Hindlimb muscle (tissue), 1 donor: ENCODE measurements at regions not wholly inside any gene's neighbourhood (a gene's known extent, or its start where the extent isn't known, plus 50 kb on each side); places are given as distances from the start of the nearest gene placed in this dataset.
"Not testable (repeated sequence)": the region's sequence is repeated elsewhere in the genome, so short reads cannot be mapped to it uniquely, and the experiment has no call there.

ENCODE experiments used
- DNase-seq: peaks from one replicate; pipeline ENCODE4 v3.0.0-alpha.2; 2013

GRCh38 chr20:19026901-19027644 lies 185.4 kb upstream of the SLC24A3 start:
- no peak for DNase-seq

GRCh38 chr20:19027971-19028370 lies 184.5 kb upstream of the SLC24A3 start:
- DNase-seq, result no peak

- no peak for DNase-seq
Measured at GRCh38 chr20:19041787-19042186, 170.7 kb upstream of the SLC24A3 start.

GRCh38 chr20:19045371-19045770 lies 167.1 kb upstream of the SLC24A3 start:
- DNase-seq, result no peak

DNA sequence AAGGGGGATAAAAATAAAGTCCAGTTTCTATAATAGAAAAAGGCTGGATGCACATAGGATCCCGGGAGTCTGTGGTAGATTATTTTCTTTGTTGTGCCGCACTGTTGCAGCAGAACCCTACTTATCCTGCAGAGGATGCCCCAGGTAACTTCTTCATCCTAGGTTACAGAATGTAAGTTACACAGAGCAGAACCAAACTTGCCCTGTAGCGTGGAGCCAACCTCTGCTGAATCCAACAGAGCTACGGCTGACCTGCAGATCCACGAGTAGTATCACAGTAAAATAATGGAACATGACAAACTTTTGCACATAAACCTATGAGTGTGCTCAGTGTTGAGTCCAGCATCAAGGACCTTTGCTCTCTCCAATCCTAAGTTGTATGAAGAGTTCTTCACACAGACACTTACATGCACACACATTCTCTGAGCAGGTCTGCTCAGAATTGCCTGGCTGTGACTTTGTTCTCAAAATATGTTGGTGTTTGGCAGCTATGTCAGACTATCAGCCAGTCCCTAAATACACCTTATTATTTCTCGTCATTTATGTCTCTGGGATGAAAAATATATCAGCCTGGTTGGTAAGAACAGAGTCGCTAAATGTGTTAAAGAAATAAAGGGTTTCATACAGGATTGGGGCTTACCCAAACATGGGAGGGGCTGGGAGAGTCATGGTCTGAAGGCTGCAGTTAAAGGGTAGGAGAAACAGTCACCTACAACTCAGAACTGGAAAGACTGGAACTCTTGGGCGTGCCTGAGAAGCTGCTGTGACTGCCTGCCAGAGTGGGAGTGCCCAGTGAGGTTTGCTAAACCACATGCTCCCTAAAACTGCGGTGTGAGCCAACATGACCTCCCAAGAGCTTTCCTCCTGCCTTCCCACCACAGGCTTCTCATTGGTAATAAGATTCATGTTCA lies 165.1 kb upstream of the SLC24A3 start:
- no peak for DNase-seq

DNA sequence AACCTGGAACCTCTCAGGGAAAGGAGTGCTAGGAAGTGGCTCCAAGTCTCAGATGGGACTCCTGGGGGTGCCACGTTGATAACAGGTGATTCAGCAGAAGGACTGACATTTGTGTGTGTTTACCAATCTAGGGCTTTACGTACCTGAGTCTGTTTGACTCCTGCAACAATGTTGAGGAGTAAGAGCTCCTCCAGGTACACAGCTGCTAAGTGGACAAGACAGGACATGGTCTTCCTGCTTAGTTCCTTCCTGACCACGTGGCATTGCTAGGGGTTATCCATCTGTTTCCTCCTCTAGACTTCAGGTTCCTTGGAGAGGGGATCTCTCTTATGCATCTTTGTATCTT lies 164.5 kb upstream of the SLC24A3 start:
- DNase-seq, result no peak

GRCh38 chr20:19048995-19049501 lies 163.4 kb upstream of the SLC24A3 start:
- DNase-seq, result no peak

DNA sequence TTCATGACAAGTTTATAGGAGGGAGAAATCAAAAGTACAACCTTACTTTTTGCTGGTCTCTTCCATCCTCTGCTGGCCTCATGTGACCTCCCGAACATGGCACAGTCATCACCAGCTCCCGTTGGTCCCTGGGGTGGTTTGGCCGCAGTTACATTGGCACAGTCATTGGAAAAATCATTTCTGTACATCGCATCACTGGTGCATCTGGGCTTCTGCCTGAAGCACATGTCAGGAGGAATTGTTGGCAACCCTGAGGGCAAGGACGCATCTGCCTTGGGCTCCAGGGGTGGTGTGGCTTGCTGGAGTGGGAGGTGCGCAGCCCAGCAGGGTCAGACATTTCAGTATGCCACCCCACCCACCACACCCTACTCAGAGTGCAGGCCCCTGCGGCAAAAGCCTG lies 162.9 kb upstream of the SLC24A3 start:
- no peak for DNase-seq

GRCh38 chr20:19056909-19057308 lies 155.5 kb upstream of the SLC24A3 start:
- no peak for DNase-seq

GRCh38 chr20:19064788-19065187 lies 147.7 kb upstream of the SLC24A3 start:
- not testable (repeated sequence) for DNase-seq

GRCh38 chr20:19067986-19068385 lies 144.5 kb upstream of the SLC24A3 start:
- DNase-seq, result no peak

GRCh38 chr20:19070026-19070425 lies 142.4 kb upstream of the SLC24A3 start:
- DNase-seq, result no peak

- no peak for DNase-seq
Measured at GRCh38 chr20:19070681-19071445, 141.6 kb upstream of the SLC24A3 start.

DNA sequence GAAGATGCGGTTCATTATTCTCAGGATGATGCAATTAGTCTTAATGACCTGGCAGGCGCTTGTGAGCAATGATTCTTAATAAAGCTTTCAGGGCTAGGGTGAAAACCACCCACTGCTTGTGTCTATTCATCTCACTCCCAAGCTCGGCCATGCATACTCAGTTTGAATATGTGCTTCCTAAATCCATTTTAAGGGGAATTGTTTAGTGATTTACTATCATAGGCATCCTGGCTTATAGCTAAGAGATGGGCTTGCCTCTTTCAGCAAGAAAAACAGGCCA lies 141.1 kb upstream of the SLC24A3 start:
- no peak for DNase-seq

- no peak for DNase-seq
Measured at GRCh38 chr20:19071902-19072498, 140.4 kb upstream of the SLC24A3 start.

DNA sequence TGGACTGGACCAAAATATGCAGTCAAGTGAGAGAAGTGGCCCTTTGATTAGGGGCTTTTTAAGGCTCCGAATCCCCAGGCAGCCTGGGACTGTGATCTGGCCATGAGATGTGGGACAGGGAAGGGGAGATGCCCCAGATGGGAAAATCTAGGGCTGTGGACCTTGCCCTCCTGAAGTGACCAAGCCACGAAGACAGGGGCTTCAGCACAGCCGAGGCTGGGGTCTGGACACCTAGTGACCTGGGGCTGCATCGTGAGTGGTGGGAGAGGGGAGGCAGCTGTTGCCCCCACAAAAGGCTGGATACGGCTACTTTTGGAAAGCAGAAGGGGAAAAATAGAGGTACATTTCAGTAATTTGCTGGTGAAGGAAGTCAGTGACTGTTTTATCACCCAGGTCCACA lies 139.5 kb upstream of the SLC24A3 start:
- no peak for DNase-seq

GRCh38 chr20:19073584-19074218 lies 138.7 kb upstream of the SLC24A3 start:
- no peak for DNase-seq

GRCh38 chr20:19074356-19074755 lies 138.1 kb upstream of the SLC24A3 start:
- no peak for DNase-seq

GRCh38 chr20:19074828-19075516 lies 137.5 kb upstream of the SLC24A3 start:
- DNase-seq, result no peak

DNA sequence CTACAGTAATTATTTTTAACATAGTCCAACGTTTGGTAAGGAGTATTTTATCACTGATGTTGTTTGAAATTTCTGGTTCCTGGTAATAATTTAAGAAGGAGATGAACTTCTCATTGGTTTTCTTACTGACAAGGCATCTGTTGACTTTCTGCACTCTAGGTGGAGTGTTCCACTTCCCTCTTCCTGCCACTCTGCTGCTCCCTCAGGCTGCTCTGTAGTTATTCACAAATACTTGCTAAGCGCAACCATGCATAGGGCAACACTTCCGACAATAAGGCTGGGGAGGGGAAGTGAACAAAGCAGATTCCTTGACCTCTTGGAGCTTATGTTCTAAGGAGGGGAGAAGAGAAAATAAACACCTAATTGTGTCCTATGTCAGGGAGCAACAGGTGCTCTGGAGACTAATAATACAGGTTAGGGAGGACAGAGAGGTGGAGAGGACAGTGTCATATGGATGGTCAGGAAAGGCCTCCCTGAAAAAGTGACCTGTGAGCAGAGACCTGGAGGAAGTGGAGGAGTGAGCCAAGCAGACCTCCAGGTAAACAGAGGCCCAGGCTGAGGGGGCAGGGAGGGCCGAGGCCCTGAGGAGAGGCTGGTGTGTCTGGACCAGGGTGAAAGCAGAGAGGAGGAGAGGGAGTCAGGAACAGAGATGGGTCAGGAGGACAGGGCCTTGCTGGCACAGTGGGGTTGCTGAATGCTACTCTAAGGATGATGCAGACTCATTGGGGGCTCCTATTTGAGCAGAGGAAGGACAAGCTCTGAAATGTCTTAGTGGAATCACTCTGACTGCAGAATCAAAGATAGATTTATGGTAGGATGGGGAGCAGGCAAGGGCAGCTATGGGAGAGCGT lies 134.8 kb upstream of the SLC24A3 start:
- DNase-seq, result no peak
